HG03354 (cell line): ENCODE measurements at regions not wholly inside any gene's neighbourhood (a gene's known extent, or its start where the extent isn't known, plus 50 kb on each side); places are given as distances from the start of the nearest gene placed in this dataset.
"Not testable (repeated sequence)": the region's sequence is repeated elsewhere in the genome, so short reads cannot be mapped to it uniquely, and the experiment has no call there.

Source experiments
- ATAC-seq: cut with Tn5 transposase; IDR thresholded peaks from one replicate; pipeline ENCODE4 v1.9.1; 2021; ENCODE audit warnings: mild to moderate bottlenecking; ENCODE audit not compliant: unreplicated experiment, poor library complexity, severe bottlenecking

DNA sequence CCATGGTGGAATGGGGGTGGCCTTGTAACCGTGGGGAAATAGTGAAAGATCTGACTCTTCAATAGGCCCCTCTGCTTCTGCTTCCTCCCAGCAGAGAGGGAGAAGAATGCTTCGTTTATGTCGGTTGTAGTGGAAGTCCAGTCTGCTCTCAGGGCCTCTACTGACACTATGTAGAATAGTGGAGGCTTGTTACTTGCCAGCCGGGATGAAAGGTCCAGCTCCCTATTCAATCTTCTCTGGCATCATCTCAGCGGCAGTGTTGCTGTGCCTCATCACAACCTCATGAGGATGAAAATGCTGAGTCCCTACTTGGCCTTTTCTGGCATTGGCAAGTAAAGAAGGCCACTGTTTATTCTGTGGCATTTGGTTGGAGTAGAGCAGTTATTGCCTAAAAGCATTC lies 820.9 kb upstream of the TENM4 start:
- no peak for ATAC-seq

DNA sequence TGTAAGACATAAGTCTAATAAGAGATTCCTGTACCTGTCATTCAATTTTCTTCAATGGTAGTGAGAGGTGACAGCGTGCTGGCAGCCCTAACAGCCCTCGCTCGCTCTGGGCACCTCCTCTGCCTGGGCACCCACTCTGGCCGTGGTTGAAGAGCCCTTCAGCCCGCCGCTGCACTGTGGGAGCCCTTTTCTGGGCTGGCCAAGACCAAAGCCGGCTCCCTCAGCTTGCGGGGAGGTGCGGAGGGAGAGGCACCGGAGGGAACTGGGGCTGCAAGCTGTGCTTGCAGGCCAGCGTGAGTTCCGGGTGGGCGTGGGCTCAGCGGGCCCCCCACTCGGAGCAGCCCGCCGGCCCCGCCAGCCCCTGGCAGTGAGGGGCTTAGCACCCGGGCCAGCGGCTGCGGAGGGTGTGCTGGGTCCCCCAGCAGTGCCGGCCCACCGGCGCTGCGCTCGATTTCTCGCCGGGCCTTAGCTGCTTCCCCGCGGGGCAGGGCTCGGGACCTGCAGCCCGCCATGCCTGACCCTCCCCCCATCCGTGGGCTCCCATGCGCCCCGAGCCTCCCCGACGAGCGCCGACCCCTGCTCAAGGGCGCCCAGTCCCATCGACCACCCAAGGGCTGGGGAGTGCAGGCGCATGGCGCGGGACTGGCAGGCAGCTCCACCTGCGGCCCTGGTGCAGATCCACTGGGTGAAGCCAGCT lies 816.6 kb upstream of the TENM4 start:
- ATAC-seq: not testable (repeated sequence)

DNA sequence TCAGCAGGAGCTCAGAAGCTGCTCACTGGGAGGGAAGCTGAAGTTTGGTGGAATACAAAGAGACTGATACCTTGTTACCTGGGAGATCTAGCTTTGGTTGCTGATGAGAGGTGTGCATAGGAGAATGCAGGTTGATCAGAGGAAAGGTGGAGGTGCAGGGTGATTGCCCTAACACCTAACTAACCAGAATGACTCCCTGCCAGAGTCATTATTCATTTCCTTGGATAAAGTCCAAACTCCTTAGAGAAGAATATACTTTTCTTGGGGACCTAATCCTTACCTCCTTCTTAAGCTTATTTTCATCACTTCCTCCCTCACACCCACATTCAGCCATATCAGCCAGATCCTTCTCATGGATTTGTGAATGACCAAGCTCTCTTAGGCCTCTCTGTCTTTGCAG lies 814.2 kb upstream of the TENM4 start:
- ATAC-seq: no peak

DNA sequence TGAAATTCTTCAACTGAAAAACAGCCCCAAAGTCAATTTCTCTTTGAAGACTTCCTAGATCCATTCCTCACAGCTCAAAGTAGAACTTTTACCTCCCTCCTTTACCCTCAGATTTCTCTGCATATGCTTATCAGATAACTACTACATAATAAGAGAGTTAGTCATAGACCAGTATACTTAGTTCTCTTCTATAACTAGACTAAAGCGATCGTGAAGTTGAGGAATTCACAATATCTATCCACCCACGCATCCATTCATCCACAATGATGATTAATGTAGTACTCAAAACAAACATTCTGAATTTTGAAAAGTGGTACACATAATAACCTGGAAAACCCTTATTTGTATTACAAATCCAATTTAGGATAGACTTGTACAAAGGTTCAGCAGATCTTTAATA lies 800.9 kb upstream of the TENM4 start:
- no peak for ATAC-seq

DNA sequence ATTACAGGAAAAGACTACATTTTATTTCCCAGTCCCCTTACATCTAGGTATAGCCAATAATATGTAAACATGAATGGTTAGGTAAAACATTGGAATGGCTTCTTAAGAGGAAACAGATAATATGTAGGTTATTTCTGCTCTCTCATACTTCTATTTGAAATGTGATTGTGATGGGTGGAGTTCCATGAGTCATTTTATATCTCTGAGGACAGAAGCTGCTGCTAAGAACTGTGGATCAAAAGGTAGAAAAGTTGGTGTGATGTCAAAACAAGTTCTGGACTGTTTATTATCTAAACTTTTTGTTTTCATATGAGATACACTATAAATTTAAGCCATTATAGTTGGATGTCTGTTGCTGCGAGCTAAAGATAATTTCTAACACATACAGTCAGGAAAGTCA lies 799.4 kb upstream of the TENM4 start:
- ATAC-seq: no peak

DNA sequence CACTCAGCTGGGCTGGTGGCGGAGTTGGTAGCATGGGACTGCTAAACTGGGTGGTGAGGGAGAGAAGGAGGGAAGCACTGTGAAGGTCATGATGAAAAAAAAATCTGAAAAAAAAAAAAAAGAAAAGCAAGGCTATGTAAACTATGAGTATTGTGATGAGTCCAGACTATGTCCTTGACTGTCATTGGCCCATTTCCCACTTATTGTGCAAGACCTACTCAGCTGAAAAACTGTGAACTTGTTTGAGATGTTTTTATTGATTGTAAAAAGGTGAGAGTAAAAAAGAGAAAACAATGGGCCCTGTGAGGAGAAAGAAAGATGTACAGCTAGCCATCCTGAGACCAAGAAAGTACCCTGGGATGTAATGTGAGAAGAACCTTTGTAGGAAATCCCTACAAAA lies 798.4 kb upstream of the TENM4 start:
- no peak for ATAC-seq

DNA sequence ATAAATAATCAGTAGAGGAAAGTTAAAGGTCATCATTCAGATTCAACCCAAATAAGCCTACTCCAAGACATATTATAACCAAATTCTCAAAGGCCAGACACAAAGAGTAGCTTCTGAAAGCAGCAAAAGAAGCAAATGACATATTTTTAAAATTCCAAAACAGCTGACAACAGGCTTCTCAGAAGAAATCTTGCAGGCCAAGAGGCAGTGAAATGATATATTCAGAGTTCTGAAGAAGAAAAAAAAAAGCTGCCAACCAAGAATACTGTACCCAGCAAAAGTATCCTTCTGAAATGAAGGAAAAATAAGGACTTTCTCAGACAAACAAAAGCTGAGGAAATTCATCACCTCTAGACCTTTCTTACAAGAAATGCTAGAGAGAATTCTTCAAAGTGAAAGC lies 787.1 kb upstream of the TENM4 start:
- ATAC-seq: no peak

DNA sequence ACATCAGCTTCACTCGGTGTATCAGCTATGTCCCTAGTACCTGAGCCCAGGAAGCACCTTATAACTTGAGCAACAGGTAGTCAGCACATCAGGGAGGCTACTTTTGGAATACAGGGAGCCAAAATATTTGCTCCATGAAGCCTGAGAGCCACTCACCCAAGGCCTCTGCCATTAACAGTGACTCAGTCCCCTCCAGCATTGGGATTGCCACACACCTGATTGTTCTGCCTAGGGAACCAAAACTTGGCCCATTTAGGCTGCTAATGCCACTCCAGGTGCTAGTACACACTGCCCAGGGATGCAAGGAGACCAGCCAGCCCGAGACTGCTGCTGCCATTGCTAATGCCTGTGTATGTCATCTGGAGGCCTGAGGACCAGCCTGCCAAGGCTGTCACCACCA lies 773.6 kb upstream of the TENM4 start:
- ATAC-seq: no peak

DNA sequence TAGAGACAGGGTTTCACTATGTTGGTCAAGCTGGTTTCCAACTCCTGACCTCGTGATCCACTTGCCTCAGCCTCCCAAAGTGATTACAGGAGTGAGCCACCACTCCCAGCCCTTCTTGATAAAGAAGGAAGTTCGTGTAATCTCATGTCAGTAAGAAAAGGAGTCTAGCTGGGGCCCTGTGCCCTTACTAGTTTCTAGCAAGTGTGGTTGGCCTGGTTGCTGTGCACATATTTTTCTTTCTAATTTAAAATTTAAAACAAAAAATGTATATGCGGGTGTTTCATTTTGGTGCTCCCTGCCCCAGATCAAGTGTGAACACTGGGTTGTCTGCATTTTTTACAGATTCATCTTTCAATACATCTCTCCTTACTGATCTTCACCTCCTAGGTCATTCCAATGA lies 770.8 kb upstream of the TENM4 start:
- ATAC-seq: no peak

DNA sequence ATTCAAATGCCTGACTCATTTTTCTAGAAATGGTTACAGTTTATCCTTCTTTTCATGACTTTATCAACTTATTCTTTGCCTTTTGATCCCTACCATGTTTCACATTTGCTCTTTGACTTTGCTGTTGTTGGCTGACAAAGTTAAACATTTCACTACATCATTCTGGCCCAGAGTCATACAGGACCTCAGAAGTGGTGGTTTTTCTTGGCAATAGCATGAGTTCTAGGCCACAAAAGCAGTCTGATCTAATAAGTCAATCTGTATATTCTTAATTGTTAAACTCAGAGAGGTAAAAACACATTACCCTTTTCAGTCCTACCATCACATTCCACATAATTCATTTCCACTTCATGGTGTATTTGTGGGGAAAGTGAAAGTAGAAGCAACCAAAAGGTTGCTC lies 763.2 kb upstream of the TENM4 start:
- no peak for ATAC-seq

DNA sequence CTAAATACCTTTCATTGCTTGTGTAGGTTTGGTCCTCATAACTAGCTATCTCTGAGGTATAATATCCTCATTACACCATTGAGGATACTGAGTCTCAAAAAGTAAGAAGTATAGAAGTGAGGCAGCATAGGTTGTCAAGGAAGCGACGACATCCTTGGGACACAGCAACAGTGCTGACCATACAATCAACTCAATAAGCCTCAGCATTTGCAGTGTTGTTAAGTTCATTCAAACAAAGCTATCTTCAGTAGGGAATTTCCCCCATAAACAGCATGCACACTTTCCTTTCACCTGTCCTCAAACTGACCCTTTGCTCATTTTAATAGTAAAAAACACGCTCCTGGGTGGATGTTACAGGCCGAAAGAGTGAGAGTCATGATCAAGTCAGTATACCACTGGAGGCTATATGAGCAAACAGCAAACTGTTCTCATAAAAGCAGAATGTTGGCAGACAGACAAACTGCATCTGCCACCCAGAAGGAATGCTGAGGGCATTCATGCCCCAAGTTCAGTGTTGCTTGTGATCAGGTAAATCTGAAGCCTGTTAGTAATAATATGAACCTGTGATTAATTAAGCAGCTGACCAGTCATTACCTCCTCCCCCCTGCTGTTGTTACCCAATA lies 756.2 kb upstream of the TENM4 start:
- ATAC-seq: no peak

DNA sequence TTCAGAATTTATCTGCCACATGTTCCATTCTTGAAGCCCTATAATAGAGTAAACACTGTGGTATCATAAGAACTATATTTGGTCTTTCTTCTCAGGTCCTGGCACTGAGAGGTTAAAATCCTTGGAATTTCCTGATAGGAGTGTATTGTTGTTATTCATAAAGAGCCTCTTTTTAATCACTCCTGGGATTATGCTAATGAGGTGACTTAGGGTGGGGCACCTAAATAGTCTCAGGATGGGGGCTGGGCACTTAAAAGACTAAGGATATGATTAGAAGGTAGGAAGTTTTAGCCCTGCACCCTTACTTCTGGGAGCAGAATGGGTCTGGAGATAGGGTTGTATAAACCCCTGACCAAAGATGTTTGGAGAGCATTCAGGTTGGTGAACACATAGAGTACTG lies 755.2 kb upstream of the TENM4 start:
- ATAC-seq: no peak

DNA sequence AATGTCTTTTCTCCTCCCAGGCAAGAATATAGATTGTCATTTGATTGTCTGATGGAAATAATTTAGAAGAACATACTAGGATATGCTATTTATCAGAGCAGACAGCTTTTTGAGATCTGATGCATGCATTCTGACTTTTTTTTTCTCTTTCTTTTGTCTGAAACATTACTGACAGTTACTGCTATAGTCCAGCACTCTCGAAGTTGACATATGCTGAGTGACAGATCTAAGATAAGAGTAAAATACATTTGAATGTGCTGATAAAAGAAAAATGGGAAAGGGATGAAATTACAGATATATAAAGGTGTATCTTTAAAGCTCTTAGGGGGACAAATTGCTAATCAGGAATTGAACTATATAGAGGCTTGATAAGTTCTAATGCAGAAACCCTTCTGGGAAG lies 753.8 kb upstream of the TENM4 start:
- no peak for ATAC-seq

DNA sequence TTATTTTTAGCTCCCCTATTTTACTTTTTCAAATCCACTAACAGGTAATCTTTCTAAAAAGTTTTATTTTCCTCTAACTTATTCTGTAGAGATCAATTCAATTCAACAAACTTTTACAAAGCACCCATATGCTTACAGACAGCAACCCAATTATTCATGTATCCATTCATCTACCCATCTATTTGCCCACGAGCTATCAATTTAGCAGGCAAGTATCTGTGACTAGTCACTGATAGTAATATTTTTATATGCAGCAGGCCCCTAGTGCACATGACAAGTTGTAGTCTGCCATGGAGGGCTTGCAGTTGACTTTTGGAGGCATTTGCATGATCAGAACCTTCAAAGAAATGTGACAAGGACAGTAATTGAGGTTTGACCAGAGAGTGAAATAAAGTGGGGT lies 753.2 kb upstream of the TENM4 start:
- no peak for ATAC-seq

DNA sequence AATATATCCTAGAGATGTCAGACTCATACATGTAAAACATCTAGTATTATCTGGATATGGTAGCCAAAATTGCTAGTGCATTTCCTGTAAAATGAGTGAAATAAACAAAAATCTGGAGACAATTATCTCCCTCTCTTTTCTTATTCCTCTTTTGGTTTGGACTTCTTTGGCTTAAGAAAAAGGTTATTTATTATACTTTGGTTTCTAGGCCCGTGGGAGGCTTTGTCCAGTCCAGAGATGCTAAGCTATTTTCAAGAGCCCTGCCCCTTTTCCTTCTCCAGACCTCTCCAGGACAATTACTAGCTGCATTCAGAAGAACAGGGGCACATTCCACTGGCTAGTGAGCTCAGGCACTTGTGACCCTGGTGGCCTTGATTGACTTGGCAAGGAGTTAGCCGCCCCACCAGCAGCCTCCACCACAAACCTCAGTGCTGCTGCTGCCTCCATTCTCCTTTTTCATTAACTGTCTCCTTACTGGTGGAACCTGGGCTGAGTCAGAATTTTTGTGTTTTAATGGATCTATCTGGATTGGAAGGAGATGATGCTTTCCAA lies 747.3 kb upstream of the TENM4 start:
- no peak for ATAC-seq

DNA sequence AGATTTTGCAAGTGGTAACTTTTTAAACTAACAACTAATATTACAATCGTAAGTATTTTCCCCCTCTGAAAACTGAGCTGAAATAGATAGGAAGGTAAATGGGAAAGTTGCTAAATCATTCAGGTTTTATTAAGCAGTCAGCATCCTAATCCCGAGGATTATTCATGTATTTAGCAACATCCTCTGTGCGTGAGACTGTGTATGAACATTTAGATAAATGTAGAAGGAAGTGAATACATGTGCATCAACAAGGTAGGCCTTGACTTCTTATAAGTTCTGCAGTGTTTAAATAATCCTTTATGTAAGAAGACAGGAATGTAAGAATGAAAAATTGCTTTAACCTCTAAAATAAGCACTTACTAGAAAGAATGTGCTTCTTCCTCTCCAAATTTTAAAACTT lies 745.9 kb upstream of the TENM4 start:
- no peak for ATAC-seq

DNA sequence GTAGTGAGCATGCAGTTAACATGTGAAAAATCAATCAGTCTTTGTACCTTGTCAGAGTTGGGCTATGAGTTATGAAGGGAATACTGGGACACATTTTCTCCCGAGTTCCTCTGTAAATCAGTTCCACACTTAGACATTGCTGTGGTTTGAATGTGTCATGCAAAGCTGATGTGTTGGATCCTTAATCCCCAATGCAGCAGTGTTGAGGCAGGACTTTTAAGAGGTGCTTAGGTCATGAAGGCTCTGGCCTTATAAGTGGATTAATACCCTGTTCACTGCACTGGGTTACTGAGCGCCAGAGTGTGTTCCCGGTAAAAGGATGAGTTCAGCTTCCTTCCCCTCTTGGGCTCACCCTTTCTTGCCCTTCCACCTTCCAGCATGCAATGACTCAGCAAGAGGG lies 742.1 kb upstream of the TENM4 start:
- ATAC-seq: no peak

DNA sequence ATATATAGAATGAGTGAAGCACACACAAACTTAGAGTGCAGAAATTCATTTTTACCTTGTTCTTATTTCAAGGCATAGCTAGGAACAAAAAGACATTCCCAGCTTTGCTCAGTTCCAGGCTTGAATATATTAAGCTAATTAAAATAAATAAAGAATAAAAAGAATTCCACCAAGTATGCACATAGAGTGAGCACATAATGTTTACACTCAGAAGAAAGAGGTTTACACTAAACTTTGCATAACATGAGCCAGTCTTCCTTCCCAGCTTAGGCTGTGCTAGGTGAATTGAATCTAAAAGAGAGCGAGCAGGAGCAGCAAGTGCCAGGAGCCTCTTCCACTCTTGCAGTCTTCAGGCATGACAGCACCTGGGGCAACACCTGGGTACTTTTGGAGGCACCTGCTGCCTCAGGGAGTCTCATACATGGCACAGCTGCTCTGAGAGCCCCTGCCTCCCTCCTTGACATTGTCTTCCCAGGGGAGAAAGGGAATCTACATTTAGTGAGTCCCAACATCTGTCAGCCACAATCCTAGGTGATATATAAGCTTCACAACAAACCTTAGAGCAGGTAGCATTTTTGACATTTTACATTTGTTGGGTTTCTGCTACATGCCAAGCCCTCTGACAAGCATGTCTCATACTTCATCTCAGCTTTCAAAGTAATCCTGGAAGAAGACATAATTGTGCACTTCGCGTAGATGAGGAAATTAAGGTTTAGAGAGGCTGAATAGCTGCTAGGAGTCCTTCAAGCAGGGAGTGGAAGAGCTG lies 732.7 kb upstream of the TENM4 start:
- no peak for ATAC-seq

DNA sequence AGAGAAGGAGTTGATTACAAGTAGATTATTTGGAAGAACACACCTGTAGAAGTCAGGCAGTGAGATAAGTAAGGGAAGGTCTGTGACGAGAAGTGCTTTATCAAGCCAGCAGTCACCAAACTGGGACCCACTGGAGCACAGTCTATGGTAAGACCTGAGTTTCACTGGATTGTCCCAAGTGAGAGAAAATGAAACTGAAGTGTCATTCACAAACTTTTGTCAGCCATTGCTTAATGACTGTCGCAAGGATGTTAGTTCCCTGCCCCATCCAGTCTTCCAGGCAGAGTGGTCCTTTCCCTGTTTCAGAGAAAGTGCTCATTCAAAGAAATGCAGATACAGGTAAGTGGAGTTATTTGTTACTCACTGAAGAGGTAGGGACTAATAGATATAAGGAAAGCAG lies 728.0 kb upstream of the TENM4 start:
- no peak for ATAC-seq

DNA sequence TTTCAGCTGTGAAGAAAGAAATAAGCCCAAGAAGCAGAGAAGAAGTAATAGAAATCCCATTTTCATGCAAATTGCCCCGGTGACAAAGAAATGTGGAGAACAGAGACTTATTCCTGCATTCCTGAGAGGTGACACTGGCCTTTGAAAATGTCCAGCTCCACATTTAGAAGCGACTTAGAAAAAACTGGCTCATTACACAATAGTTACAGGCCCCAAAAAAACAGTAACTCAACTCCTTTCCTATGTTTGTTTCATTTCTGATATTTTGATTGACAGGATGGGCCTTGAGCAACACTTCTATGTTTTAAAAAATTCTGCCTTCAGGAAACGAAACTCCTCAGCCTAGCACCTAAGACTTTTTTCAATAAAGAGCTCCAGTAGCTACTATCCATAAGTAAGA lies 726.9 kb upstream of the TENM4 start:
- ATAC-seq: no peak

DNA sequence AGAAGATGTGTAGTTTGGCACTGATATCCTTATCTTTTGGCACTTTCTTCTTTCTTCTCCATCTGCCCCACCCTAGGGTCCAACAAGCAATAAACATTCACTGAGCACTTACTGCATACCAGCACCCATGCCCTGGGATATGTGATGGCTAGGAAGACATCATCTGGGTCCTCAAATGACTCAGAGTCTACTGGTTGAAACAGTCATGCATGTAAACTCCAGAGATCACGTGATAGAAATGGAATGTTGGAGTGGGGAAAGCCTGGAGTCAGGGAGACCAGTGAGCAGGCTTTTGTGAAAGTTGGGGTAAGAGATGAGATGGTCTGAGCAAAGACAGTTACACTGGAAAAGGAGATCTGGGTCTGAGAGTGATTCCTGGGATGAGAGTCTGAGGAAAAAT lies 724.9 kb upstream of the TENM4 start:
- ATAC-seq: no peak
